ENCODE measurements at regions not wholly inside any gene's neighbourhood (a gene's known extent, or its start where the extent isn't known, plus 50 kb on each side); places are given as distances from the start of the nearest gene placed in this dataset.

- Mint-ChIP-seq H3K9me3 (no peaks in the 10 kb centered on the region), H3K4me1 (peaks cover 2% of the 10 kb centered on the region), H3K4me3 (no peak overlapping the region), H3K27me3 (peaks cover 25% of the 10 kb centered on the region), H3K36me3 (no peaks in the 10 kb centered on the region), H3K27ac (no peak overlapping the region)
- no peak for DNase-seq
- CTCF ChIA-PET: no interaction called here
Observed at GRCh38 chr1:87202922-87203655, 125.6 kb upstream of the LMO4 start.

GRCh38 chr1:87203904-87204303 lies 124.8 kb upstream of the LMO4 start:
- DNase-seq: no peak
- CTCF ChIA-PET: no interaction called here
- H3K27me3 Mint-ChIP-seq: peaks cover 25% of the 10 kb centered on the region
- H3K36me3 Mint-ChIP-seq: no peaks in the 10 kb centered on the region
- no peak overlapping the region for H3K27ac Mint-ChIP-seq
- no peak overlapping the region for H3K4me3 Mint-ChIP-seq
- H3K9me3 Mint-ChIP-seq: no peaks in the 10 kb centered on the region
- peaks cover 2% of the 10 kb centered on the region for H3K4me1 Mint-ChIP-seq

DNA sequence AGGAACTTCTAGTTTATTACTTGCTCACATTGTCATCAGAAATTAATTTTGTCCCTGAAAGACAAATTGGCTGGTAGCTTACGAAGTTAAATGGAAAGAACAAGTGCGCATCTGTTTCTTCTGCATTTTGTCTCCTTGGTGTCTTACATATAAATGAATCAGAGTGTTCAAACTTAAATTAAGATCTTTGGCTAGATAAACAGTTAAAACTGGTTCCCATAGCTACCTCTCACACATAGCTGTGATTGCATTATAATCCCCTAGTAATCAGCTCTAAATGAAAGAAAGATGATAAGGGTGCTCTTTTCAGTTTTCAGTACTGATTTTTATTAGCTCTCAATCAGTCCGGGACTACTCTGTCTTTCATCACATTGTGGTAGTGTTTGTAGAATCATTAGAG lies 124.2 kb upstream of the LMO4 start:
- Mint-ChIP-seq H3K4me1 (peaks cover 2% of the 10 kb centered on the region), H3K27me3 (peaks cover 25% of the 10 kb centered on the region), H3K36me3 (no peaks in the 10 kb centered on the region), H3K9me3 (no peaks in the 10 kb centered on the region), H3K4me3 (no peak overlapping the region), H3K27ac (no peak overlapping the region)
- CTCF ChIA-PET: no interaction called here
- DNase-seq: no peak

- Mint-ChIP-seq H3K27me3 (peaks cover 25% of the 10 kb centered on the region), H3K27ac (no peak overlapping the region), H3K9me3 (no peaks in the 10 kb centered on the region), H3K4me3 (no peak overlapping the region), H3K4me1 (peaks cover 2% of the 10 kb centered on the region), H3K36me3 (no peaks in the 10 kb centered on the region)
- CTCF ChIA-PET: no interaction called here
- DNase-seq: no peak
Observed at GRCh38 chr1:87204921-87205320, 123.8 kb upstream of the LMO4 start.

DNA sequence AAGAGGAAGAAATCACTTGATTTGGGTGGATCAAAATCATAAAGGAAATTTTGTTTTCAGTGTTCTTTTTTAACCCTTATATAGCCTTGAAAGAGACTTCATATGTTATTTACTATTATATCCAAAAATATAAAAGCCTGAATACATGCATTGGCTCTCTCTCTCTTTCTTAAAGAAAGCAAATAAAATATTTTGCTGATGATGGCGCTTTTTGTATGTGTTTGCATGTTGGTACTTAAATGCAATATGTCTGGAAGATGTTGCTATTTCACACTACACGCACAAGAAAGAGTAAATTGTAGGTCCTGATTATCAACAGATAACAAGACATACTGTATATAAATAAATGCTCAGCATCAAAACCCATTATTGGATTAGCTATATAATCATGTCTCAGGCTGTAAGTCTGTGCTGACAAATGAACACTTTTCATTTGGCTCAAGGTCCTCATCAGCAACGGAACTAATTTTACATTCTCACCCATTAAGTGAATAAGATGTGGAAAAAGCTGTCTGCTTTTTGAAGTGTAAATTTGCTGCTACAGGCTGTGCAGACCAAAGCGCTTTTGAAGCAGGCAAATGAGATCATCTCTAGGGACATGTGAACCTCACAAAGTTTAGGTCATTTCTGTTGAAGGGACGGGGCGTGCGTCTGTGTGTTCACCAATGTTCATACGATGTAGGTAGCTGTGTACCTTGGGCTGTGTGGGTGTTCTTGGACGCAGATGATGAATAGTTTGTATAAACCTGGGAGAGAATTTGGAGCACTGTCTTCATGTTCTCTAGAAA lies 122.4 kb upstream of the LMO4 start:
- no peak for DNase-seq
- Mint-ChIP-seq H3K4me3 (no peak overlapping the region), H3K4me1 (peaks cover 2% of the 10 kb centered on the region), H3K9me3 (no peaks in the 10 kb centered on the region), H3K36me3 (no peaks in the 10 kb centered on the region), H3K27ac (no peak overlapping the region), H3K27me3 (peaks cover 18% of the 10 kb centered on the region)
- CTCF ChIA-PET: no interaction called here

DNA sequence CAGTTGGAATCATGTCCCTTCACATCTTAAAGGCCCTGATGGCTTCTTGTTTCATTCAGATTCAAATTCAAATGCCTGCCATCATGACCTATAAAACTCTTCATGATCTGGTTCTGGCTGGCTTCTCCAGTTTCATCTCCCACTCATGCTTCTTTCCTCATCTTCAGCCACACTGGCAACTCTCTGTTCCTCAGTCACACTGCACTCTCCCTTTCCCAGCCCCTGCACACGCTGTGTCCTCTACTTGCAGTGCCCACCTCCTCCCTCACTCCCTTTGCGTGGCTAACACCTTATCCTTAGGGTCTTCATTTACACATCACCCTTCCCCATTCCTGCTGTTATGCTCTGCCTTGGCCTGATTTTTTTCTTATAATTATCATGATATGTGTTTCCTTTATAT lies 120.6 kb upstream of the LMO4 start:
- H3K4me3 Mint-ChIP-seq: no peak overlapping the region
- no peaks in the 10 kb centered on the region for H3K4me1 Mint-ChIP-seq
- no peak overlapping the region for H3K27ac Mint-ChIP-seq
- no peaks in the 10 kb centered on the region for H3K9me3 Mint-ChIP-seq
- DNase-seq: no peak
- peaks cover 7% of the 10 kb centered on the region for H3K27me3 Mint-ChIP-seq
- CTCF ChIA-PET: no interaction called here
- no peaks in the 10 kb centered on the region for H3K36me3 Mint-ChIP-seq

GRCh38 chr1:87208931-87209330 lies 119.7 kb upstream of the LMO4 start:
- CTCF ChIA-PET: no interaction called here
- Mint-ChIP-seq H3K4me1 (no peaks in the 10 kb centered on the region), H3K9me3 (no peaks in the 10 kb centered on the region), H3K27me3 (peaks cover 5% of the 10 kb centered on the region), H3K36me3 (no peaks in the 10 kb centered on the region), H3K27ac (no peak overlapping the region), H3K4me3 (no peak overlapping the region)
- DNase-seq: no peak

- no peak for DNase-seq
- CTCF ChIA-PET: no interaction called here
Observed at GRCh38 chr1:87210151-87210550, 118.5 kb upstream of the LMO4 start.

DNA sequence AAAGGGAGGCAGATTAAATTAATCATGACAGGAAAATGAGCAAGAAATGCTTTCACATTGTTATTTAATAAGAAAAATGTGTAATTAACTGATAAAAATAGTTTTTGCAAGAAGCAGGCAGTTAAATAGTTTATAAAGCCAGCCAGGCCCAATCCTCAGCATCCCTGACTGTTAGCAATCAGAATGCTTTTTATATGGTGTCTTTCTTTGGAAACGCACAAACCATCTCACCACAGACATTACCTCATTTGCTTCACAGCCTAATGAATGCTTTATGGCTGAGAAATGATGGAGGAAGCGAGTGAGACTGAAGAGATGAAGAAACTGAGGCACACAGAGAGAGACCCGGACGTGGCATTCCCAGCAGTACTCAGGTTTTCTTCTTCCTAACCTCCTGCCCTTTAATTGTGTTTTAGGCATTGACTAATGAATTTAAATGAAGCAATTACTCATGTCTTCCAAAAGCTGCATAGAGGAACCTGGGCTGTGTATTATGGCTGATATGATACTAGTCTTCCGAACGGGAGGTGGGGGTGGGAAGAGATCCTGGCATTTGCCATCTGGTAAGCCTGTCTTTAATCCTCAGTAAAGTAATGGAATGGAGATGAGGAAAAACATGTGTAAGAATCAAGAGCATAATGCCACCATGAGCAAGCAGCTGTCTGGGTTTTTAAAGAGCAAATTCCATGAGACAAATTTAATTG lies 116.1 kb upstream of the LMO4 start:
- no peak for DNase-seq
- H3K4me3 Mint-ChIP-seq: no peak overlapping the region
- H3K27me3 Mint-ChIP-seq: peaks cover 3% of the 10 kb centered on the region
- peaks cover 4% of the 10 kb centered on the region for H3K9me3 Mint-ChIP-seq
- H3K4me1 Mint-ChIP-seq: no peaks in the 10 kb centered on the region
- no peaks in the 10 kb centered on the region for H3K36me3 Mint-ChIP-seq
- no peak overlapping the region for H3K27ac Mint-ChIP-seq
- CTCF ChIA-PET: interaction anchor here (1.2 kb wide), 1 partner anchor 23 kb away, joined by 3 read pairs; no protein-coding TSS in a partner anchor

More at GRCh38 chr1:87210151-87210550, 118.5 kb upstream of the LMO4 start:
- H3K36me3 Mint-ChIP-seq: no peaks in the 10 kb centered on the region
- H3K27me3 Mint-ChIP-seq: peaks cover 3% of the 10 kb centered on the region
- H3K27ac Mint-ChIP-seq: no peak overlapping the region
- H3K9me3 Mint-ChIP-seq: peaks cover 2% of the 10 kb centered on the region
- no peak overlapping the region for H3K4me3 Mint-ChIP-seq
- no peaks in the 10 kb centered on the region for H3K4me1 Mint-ChIP-seq

GRCh38 chr1:87213135-87213515 lies 115.6 kb upstream of the LMO4 start:
- Mint-ChIP-seq H3K9me3 (peaks cover 4% of the 10 kb centered on the region), H3K4me3 (no peak overlapping the region), H3K27me3 (peaks cover 3% of the 10 kb centered on the region), H3K36me3 (no peaks in the 10 kb centered on the region), H3K27ac (no peak overlapping the region), H3K4me1 (no peaks in the 10 kb centered on the region)
- CTCF ChIA-PET: interaction anchor here (1.2 kb wide), 1 partner anchor 23 kb away, joined by 3 read pairs; no protein-coding TSS in a partner anchor
- DNase-seq: no peak

GRCh38 chr1:87215592-87215991 lies 113.1 kb upstream of the LMO4 start:
- CTCF ChIA-PET: no interaction called here
- H3K9me3 Mint-ChIP-seq: peaks cover 4% of the 10 kb centered on the region
- no peak overlapping the region for H3K27ac Mint-ChIP-seq
- H3K27me3 Mint-ChIP-seq: peaks cover 7% of the 10 kb centered on the region
- H3K36me3 Mint-ChIP-seq: no peaks in the 10 kb centered on the region
- no peak overlapping the region for H3K4me3 Mint-ChIP-seq
- DNase-seq: no peak
- no peaks in the 10 kb centered on the region for H3K4me1 Mint-ChIP-seq

DNA sequence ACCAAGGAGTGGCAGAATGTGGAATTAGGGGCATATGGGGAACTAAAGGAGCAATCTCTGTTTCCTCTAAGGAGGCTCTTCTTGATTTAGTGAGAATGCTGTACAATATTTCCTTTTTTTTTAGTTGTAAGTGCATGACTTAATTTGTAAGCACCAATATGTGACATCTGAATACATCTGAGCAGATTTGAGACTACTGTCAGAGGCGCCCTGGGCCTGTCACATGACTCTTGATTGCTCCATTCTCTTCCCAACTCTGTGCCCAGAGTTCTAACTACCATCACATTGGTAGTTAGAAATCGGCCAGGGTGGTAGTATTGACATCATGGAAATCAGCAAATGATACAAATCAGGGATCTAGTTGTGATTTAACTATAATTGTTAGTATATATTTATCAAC lies 110.1 kb upstream of the LMO4 start:
- H3K9me3 Mint-ChIP-seq: peaks cover 4% of the 10 kb centered on the region
- no peak overlapping the region for H3K4me3 Mint-ChIP-seq
- no peak for DNase-seq
- CTCF ChIA-PET: no interaction called here
- H3K36me3 Mint-ChIP-seq: no peaks in the 10 kb centered on the region
- H3K27ac Mint-ChIP-seq: no peak overlapping the region
- peaks cover 4% of the 10 kb centered on the region for H3K27me3 Mint-ChIP-seq
- no peaks in the 10 kb centered on the region for H3K4me1 Mint-ChIP-seq

DNA sequence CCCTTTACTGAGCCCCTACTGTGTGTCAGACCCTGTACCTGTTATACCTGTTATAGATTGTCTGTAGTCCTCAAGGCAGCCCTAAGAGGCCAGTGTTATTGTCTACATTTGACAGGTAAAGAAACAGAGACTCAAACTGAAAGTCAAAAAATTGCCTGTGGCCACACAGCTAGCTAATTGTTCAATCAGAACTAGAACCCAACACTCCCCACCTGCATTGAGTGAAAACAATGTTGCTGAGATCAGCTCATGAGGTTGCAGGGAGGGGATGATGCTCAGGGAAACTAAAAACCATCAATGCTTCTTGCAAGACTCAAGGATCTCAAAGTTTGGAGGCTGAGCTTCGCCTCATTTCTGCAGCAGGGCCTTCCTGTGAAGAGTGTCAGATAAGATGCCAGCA lies 109.5 kb upstream of the LMO4 start:
- Mint-ChIP-seq H3K36me3 (no peaks in the 10 kb centered on the region), H3K4me3 (no peak overlapping the region), H3K27me3 (peaks cover 4% of the 10 kb centered on the region), H3K27ac (no peak overlapping the region), H3K9me3 (peaks cover 4% of the 10 kb centered on the region), H3K4me1 (no peaks in the 10 kb centered on the region)
- DNase-seq: no peak
- CTCF ChIA-PET: no interaction called here

DNA sequence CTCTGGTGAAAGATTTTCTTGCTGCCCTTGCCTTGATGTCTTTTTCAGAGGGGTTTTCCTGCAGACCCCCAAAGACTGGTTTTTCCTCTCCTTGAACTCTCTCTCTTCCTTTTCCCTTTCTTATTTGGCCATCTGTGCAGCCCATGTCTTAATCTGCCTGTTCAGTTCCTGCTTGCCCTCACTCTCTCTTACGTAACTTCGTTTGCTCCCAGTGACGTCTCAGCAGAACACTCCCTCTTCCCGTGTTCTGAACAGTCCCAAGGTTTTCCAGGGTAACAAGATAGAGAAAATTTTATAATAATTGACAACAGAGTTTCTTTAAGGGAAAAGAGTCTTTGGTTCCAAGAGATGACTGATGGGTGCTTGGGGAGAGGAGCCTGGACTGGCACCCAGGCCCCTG lies 109.1 kb upstream of the LMO4 start:
- no peaks in the 10 kb centered on the region for H3K36me3 Mint-ChIP-seq
- no peak overlapping the region for H3K4me3 Mint-ChIP-seq
- CTCF ChIA-PET: interaction anchor here (0.7 kb wide), 1 partner anchor 337 kb away, joined by 3 read pairs; no protein-coding TSS in a partner anchor
- no peaks in the 10 kb centered on the region for H3K4me1 Mint-ChIP-seq
- DNase-seq: no peak
- H3K27me3 Mint-ChIP-seq: peaks cover 4% of the 10 kb centered on the region
- H3K9me3 Mint-ChIP-seq: peaks cover 4% of the 10 kb centered on the region
- no peak overlapping the region for H3K27ac Mint-ChIP-seq
